Right forelimb (tissue), 1 donor: ENCODE measurements at regions not wholly inside any gene's neighbourhood (a gene's known extent, or its start where the extent isn't known, plus 50 kb on each side); places are given as distances from the start of the nearest gene placed in this dataset.
A peak's percentile ranks its signal among the peaks of the same experiment; 100 is the strongest.
"Not testable (repeated sequence)": the region's sequence is repeated elsewhere in the genome, so short reads cannot be mapped to it uniquely, and the experiment has no call there.

Source experiments
- DNase-seq: peaks from one replicate; pipeline ENCODE4 v3.0.0-alpha.2; 2018

DNA sequence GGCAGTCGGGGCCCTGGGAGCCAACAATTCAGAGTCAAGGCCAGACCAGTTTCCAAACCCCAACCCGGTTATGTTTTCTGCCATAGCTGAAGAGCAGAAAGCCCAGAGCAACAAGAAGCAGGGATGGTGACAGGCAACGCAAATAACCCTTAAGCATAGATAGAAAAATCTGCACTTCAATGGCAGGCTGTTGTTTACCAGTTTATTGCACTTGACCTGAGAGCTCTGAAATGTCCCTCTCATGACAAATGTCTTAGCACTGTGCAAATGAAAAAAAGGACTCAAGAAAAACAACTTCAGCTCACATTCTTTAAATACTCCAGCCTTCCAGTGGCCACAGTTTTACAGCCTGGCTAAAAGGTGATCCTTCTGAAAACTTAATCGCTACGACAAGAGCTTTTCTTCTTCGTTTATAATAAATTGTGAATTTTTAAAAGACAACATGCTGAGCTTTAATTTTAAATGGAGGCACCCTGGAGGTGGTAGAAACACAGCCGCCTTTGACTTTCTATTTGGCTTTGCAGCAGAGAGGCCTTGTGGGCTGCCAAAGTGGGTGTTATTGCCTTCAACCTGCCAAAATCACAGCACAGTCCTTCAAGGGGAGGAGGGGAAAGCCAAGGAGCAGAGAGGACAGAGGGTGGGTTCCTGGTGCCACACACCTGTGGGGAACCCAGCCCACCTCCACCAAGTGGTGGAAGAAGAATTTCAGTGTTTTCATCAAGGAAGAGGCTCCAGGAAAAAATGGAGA is 289.5 kb upstream of the CDYL start:
- no peak for DNase-seq

DNA sequence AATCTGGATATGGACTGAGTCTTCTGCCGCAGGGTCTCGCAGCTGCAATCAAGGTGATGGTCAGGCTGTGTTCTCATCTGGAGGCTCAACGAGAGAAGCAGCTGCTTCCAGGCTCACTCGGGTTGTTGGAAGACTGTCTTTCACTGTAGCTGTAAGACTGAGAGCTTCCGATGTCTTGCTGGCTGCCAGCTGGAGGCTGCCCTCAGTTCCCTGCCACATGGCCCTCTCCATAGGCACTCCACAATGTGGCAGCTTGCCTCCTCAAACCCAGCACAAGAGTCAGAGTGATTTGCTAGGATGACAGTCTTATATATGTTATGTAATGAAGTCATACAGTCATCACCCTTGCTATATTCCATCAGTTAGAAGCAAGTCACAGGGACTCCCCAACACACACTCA is 290.5 kb upstream of the CDYL start:
- DNase-seq, result no peak

DNA sequence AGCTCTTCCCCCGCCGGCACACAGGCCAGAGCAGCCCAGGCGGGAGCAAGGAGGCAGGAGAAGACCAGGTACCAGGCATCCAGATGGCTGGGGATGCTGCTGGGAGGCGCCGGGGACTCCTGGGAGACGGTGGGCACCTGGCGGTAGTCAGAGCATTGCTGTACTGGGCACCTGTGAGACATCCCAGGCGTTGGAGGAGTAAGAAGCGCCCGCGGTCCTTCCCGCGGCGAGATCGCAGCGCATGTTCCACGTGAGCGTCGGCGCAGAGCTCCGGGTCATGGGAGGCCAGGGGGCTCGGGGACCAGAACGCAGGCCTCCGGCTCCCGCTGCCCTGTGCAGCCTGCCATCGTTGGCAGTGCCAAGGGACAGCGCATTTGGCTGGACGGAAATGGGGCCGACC is 293.7 kb upstream of the CDYL start:
- DNase-seq, result no peak

DNA sequence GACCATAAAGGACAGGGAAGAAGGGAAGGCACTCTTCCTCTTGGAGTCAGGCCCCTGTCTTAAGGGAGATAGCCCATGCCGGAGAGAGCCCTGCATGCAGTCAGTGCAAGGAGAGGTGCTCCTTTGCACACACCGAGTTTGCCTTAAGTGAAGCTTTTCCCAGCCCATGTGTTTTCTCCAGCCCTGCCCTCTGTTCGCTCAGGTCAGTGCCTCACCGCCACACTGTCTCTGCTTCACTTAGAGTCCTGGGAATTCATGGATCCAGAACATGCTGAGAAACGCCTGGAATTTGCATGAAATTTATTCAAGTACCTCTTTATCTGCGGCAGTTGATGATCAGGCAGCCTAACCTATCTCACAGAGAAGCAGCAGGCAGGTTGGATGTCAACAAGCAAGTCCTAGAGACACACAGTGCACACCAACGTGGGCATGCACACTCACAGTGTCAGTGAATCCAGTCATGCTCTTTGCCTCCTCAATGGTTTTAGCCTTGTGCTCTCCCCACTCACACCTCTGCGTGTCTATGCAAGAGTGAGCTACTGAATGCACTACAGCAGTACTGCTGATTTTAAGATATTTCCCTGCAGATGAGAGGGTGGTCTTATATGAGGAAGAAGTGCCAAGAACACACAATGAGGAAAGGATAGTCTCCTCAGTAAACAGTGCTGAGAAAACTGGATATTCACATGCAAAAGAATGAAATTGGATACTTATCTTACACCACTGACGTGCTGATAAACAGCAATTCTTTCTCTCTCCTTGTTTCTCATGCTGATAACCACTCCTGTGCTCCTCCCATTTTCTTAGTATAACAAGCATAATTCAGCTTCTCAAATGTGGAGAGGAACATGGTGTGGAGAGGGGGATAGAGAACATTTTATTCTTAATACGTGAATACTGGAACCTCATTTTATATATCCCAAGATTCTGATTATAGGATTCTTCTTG is 295.1 kb upstream of the CDYL start:
- DNase-seq, result no peak

DNA sequence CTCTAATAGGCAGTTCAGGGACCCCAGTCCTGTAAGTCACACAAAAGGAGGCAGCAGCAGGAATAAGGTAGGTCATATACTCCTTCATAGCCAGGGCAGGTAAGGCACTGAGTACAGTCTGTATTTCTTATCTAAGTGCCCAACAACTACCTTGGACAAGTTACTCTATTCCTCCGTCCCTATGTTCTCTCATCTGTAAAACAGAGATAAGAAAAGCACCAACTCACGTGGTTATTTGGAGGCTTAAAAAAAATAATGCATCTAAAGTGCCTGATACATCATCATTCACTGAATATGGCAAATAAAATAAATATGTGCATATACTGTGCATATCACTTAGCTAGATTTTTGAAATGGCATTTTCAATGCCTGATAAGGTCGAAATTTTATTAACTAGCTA is 298.1 kb upstream of the CDYL start:
- no peak for DNase-seq

DNA sequence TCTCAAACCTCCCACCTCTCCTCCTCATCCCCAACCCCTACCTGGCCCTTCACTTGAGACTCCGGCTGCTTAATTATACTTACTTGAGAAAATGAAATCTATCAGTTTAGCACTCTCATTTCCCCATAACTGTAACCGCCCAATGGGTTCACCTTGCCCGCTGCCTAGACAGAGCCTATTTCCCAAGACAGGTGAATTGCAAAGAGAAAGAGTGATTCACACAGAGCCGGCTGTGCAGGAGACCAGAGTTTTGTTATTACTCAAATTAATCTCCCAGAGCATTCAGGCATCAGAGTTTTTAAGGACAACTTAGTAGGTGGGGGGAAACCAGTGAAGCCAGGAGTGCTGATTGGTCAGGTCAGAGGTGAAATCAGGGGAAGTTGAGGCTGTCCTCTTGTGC is 301.4 kb upstream of the CDYL start:
- DNase-seq, result no peak

DNA sequence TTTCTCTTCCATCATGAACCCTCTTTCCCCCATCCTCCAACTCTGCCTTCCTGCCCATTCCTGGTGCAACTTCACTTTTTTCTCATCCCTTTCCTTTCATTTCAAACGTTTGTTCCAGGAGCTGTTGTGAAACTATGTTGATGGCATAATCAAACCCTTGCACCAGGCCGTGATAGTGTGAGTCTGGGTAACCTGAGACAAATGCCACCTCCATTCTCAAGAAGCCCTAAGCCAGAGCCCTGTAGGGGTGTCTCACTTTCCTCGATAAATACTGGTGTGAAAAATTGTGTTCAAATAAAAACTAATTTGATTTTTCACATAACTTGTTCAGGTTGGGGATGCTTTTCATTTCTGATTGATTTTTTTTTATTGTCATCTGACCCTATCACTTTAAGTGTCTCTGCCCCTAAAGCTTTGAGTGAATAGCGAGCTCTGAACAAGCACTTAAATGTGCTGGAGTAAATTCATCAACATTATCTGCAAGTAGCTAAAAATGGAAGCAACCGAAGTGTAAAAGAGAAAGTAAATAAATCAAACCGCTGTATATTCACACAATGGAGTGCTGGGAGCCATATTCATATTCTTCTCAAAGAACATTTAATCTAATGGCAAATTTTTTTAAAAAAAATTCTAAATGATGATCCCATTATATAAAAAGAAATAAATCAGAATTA is 303.1 kb upstream of the CDYL start:
- DNase-seq, result no peak

DNA sequence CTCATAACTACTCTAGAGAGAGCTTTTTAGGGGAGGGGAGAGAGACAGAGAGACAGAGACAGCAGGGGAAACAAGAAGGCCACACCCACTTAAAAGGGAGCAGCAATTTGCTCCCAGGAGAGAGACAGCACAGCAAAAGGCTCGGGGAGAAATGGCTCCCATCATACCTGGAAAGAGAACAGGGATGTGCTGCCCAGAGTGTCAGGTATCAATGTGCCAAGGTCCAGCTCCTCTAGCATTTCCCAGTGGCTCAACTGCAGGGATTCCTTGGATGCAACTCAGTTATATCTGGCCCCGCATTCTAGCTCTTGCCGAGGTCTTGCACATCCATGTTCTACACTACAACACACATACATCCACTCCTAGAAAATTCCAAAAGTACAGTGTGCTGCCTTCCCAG is 304.0 kb upstream of the CDYL start:
- DNase-seq, result no peak

DNA sequence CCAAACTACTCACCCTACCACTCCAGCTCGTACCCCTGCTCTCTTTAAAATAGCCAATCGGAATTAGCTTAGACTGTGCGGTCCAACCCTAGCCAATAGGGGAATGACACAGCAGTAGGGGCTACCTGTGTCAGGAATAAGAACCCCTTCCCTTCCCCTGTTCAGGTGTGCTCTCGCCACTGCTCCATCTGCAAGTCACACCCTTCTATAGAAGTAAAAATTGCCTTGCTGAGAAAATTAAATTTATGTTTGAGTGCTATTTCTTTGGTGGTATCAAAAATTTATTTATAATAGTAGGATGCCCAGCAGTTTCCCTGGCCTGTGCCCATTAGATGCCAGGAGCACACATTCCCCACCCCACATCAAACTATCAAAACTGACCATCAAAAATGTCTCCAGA is 304.7 kb upstream of the CDYL start:
- not testable (repeated sequence) for DNase-seq

DNA sequence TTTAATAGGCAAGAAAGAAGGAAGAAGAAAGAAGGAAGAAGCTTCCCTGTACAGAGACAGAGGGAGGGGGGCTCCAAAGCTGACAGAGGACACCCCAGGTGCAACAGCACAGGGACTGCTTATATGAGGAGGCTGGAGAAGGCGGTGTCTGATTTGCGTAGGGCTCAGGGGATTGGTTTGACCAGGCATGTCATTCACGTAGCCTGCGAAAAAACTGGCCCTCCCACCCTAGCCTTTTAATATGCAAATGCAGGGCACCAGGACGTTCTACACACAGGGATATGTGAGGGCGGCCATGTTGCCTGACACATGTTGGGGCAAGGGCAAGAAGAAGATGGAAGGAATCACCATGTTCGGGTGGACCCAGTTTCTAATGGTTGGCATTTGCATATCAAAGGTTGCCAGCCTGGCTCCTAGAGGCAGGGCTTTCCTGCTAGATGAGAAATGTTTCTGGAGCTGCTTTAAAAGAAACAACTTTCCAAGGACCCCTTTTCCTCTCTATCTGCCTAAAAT is 305.4 kb upstream of the CDYL start:
- DNase-seq, result no peak

DNA sequence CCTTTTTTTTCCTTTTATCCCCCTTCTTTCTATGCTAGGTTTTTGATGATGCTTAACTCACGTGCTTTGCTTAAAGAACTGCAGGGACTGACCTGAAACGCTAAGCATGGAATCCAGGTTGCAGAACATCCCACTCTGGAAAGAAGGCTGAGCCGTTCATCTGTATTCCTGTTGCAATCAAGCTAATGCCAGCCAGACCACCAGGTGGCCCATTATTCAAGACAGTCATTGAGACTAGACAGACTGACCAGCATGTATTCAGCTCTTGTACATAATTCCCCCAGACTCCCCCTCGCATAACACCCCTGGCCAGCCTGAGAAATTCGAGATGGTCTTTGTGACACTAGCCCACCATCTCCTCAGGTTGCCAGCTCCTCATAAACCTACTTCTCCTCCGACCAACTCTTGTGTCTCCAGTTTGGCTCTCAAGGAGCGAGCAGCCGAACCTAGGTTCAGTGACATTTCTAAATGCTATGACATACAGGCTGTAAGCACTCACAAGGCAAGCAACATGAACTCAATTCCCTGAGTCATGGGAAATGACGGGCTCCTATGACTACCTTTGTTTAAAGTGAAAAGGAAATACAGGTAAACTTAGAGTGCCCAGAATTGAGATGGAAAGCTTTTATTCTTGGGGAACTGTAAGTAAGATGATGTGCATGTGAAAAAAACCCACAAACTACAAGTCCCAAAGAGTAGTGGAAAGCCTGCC is 309.3 kb upstream of the CDYL start:
- DNase-seq, result no peak

DNA sequence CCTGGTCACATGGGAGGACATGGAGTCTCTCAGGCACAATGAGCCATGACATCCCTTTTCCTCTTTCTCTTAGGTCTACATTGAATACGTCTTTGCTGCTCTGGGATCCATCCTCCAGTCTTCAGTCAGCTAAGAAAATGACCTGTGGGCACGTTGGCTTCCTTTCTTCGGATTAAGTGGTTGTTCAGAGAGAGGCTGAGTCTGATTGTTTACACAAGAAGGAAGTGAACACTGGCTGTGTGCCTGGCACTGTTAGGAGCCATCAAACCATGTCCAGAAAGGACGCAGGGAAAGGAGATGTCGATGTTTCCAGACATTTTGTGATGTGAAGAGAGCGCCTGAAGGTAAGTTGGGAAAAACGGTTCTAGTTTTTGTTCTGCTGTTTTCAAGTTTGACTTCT is 309.9 kb upstream of the CDYL start:
- DNase-seq, result no peak

DNA sequence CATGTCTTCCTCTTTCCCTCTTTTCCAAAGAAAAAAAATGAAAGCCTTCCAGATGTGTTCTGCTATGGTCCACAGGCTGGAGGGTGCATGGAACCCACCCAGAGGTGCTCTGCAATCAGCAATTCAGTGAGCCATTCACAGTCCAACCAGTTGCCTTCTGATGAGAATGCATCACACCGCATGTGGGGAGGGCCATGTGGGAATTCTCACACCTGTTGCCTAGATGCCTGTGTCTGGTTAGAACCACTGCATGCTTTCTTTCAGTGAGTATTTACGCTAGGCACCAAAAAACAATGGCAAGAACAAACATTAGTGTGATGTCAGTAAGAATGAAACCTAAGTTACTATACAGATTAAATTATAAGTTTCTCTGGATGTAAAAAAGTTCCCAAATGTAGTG is 311.6 kb upstream of the CDYL start:
- no peak for DNase-seq

DNA sequence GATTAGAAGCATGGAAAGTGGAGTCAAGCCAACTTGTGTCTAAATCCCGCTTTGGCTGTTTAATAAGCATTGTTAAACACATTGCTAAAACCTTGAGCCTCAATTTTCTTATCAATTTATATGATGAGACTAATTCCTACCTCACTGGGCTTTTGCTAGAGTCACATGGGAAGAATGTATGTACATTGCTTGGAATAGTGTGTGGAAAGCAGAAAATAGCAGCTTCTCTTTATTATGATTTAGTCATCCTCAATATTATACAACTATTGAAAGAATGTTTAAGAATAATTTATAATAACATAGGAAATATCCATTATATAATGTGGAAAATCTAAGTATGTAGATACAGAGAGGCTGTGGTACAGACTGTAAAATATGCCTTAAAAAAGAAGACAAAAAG is 313.0 kb upstream of the CDYL start:
- no peak for DNase-seq

DNA sequence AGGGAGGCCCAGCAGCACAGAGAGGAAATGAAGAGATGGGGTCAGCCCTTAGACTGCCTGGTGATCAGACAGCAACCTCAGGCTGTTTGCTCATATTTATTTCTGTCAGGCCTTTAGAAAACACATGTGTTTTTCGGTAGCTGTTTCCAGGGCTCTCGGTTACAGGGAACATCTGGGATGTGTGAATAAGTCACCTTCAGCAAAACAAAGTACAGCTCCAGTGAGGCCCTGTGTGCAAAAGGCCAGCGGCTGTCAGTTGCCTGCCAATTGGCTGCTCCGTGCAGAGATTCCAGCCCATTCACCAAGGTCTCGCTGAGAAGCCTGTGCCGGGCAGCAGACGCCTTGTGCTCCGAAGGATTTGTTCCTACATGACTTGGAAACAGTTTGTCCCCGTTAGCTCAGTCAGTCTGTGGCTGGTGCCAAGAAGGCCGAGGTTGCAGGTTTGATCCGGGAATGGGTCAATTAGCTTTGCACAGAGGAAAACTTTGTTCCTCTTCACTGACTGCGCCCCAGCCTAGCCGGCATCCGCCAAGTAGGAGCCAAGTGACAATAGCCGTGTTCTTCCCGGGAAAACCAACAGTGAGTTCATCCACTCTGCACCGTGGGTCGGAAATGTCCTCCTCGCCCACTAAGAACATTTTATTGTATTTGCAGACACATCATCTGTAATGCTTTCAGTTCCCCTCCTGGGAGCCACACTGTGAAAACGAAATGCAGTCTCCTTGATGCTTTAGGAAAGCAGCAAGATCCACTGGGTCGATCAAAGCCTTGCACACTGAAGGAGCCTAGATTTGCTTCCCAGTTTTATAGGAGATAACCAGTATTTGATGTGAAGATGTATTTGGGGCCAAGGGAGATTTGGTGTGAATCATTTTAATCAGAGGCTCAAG is 315.4 kb upstream of the CDYL start:
- peak; percentile 88 for DNase-seq

DNA sequence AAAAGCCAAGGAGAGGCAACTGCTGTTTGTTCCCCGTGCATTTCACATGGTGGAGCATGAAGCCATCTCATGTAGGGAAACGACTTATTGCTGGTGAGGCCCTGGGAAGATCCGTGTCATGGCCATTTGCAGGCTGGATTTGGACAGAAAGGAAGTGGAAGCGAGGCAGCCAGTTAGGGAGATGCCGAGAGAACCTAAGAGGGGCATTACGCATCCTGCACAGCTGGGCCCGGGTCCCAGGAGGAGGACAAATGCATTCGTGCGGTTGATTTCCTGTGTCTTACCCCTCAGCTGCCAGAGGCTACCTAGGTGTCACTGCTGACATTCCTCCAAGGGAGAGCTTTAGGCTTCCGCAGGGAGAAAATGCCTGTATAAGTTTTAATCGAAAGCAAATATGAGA is 316.2 kb upstream of the CDYL start:
- DNase-seq, result no peak

DNA sequence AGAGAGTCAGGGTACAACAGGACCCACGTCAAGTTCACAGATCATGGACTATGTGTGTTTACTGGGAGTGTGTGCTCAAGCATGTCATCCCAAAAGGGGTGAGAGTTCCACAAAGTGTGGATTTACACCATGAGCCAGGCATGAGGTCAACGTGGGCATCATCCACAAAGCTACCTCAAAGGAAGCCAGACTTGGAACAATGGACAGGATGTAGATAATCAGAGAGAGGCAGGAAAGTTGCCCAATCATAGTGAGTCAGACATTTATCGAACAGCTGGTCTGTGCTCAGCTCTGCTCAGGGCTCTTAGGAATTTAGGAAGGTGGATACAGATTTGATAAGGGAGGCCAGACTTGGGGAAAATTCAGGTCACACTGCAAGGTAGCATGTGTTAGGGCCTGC is 317.2 kb upstream of the CDYL start:
- no peak for DNase-seq

DNA sequence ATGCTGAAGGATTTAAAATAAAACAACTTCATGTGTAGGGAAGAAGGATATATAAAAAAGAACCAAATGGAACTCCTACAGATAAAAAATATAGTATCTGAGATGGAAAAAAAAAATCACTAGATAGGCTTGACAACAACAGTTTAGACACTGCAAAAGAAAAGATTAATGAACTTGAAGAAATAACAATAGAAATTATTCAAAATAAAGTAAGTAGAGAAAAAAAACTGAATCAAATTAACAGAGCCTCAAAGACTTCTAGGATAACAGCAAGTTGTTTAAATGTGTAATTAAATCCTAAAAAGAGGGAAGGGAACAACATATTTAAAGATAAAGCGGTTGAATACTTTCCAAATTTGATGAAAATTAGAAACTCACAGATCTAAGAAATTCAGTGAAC is 316.3 kb upstream of the ECI2 start:
- no peak for DNase-seq

DNA sequence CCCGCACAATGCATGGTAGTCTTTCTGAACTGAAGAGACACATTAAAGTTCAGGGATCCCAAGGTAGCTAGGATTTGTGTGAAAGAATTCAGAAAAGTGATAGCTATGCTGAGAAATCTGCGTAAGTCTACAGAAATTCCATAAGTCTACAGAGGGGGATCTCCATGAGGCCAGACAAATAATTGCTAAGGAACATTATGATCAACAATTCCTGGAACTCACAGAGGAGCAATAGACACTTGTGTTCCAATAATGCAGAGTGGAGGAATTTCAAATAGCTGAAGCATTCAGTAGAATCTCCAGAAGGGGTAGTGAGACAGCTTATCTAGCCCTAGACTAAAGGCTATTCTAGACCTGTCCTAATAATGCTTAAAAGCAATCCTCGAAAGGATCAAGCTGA is 315.7 kb upstream of the ECI2 start:
- DNase-seq, result no peak

DNA sequence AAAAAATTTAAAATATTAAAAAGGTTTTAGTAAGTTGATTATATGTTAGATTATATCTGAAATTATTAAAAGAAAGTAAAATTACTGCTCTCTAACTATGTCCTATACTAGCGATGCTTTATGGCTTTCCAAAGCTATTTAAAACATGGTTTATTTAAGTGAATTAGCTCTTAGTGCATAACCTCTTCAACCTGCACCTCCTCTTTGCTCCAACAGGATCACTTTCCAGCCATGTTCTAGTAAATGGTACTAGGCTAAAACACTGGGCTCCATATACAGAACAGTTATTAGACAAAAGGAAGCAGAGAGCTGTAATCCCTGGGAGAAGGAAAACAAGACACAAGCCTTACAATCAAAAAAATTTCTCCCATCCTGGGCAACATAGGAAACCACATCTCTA is 314.9 kb upstream of the ECI2 start:
- no peak for DNase-seq

DNA sequence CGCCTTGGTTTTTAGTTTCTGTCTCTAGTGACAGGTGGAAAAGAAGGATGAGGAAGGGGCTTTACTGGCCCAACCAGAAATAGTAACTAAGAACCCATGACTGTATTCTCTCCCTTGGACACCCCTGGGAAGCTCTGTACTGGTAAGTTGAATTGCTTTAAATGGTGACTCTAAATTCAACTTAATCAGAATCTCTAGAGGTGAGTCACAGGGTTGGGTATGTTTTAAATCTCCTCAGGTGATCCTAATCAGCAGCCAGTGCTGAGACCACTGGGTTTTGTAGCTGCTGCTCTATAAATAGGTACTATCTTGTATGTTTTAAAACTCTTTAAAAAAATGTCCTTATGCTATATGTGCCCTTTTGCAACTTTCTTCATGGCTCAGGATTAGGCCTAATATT is 314.0 kb upstream of the ECI2 start:
- DNase-seq, result no peak

DNA sequence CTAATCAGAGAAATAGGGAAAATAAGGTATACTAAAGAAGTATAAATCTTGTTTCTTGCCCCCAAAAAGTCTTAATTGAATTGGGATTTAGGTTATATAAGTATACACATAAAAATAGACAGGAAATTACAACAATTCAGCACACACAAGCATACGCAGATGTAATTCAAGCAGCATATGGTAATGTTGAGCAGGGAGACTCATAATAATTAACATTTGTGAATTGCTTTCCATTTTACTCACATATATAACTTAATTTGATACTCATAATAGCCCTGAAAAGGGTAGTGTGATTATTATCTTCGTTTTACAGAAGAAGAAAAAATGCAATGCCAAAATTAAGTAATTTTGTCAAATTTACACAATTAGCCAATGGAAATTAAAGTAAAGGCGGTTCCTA is 313.5 kb upstream of the ECI2 start:
- DNase-seq, result no peak
